ENCODE measurements at regions not wholly inside any gene's neighbourhood (a gene's known extent, or its start where the extent isn't known, plus 50 kb on each side); places are given as distances from the start of the nearest gene placed in this dataset.

DNA sequence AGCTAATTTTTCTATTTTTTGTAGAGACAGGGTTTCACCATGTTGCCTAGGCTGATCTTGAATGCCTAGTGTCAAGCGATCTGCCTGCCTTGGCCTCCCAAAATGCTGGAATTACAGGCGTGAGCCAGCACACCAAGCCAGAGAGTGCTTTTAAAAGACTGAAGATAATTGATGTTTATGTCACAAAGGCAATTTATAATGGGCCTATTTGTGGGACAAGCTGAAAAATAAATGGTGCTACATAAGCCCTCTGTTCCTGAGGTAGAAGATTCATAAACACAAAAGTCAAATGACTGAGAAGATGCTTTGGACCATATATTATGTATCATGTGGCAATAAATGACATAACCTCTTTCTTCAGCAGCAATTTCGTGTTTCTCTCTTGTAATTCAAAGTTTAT is 329.6 kb downstream of the GABRB2 start:
- TF ChIP-seq SIX5 (IDR thresholded peaks at IDR 0.05; ENCODE audit: low read depth, low read length, severe bottlenecking) (no peak), POLR2A (IDR thresholded peaks at IDR 0.05; ENCODE audit: low read depth, low read length) (no peak), ZNF384 (IDR thresholded peaks at IDR 0.05; ENCODE audit: borderline replicate concordance, low read depth, low read length) (no peak), RAD21 (IDR thresholded peaks at IDR 0.05; ENCODE audit: insufficient read depth, low read depth, low read length) (no peak), USF1 (IDR thresholded peaks at IDR 0.05; ENCODE audit: borderline replicate concordance, extremely low read length, insufficient read depth, low read depth, low read length) (no peak), ZSCAN29 (IDR thresholded peaks at IDR 0.05) (no peak), POLR2AphosphoS5 (IDR thresholded peaks at IDR 0.05; ENCODE audit: low read length) (no peak), CEBPB (IDR thresholded peaks at IDR 0.05; ENCODE audit: borderline replicate concordance in 1 of 2, low read depth in 2 of 2, low read length in 2 of 2) (no peak)
- TF ChIP-seq, protein P1, sequence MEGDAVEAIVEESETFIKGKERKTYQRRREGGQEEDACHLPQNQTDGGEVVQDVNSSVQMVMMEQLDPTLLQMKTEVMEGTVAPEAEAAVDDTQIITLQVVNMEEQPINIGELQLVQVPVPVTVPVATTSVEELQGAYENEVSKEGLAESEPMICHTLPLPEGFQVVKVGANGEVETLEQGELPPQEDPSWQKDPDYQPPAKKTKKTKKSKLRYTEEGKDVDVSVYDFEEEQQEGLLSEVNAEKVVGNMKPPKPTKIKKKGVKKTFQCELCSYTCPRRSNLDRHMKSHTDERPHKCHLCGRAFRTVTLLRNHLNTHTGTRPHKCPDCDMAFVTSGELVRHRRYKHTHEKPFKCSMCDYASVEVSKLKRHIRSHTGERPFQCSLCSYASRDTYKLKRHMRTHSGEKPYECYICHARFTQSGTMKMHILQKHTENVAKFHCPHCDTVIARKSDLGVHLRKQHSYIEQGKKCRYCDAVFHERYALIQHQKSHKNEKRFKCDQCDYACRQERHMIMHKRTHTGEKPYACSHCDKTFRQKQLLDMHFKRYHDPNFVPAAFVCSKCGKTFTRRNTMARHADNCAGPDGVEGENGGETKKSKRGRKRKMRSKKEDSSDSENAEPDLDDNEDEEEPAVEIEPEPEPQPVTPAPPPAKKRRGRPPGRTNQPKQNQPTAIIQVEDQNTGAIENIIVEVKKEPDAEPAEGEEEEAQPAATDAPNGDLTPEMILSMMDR (IDR thresholded peaks at IDR 0.05 in 2 of 3, conservative IDR thresholded peaks at IDR 0.05 in 1 of 3; ENCODE audit: control insufficient read depth in 2 of 3, extremely low read depth in 1 of 3, insufficient read depth in 1 of 3, low read depth in 3 of 3, low read length in 3 of 3) = no peak
- TF ChIP-seq, protein P2, sequence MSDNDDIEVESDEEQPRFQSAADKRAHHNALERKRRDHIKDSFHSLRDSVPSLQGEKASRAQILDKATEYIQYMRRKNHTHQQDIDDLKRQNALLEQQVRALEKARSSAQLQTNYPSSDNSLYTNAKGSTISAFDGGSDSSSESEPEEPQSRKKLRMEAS (IDR thresholded peaks at IDR 0.05; ENCODE audit: low read depth, low read length) = no peak
- TF ChIP-seq, protein P3, sequence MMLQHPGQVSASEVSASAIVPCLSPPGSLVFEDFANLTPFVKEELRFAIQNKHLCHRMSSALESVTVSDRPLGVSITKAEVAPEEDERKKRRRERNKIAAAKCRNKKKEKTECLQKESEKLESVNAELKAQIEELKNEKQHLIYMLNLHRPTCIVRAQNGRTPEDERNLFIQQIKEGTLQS (IDR thresholded peaks at IDR 0.05; ENCODE audit: borderline replicate concordance, extremely low read depth, low read depth, low read length) = no peak

Measured in GM12878 (cell line).